K562 (cell line): ENCODE measurements at regions not wholly inside any gene's neighbourhood (a gene's known extent, or its start where the extent isn't known, plus 50 kb on each side); places are given as distances from the start of the nearest gene placed in this dataset.

Experiments
- ATF7 ChIP-seq: fragments of 450-650 bp; IDR thresholded peaks from 2 replicates; pipeline ENCODE4 v1.7.1; 2014; ENCODE audit warnings: mild to moderate bottlenecking, moderate library complexity
- CEBPG ChIP-seq, 3 experiments: fragments of 200-800 bp in 1 of 3; sonication (Bioruptor generic) in 1 of 3; sonication (generic) in 1 of 3; formaldehyde crosslinking in 1 of 3; IDR thresholded peaks in 2 of 3; conservative IDR thresholded peaks in 1 of 3; 2 replicates each; pipeline versions ENCODE4 v1.6.1 to v1.8.0; 2016 to 2022; ENCODE audit warnings: missing compliant biosample characterization in 2 of 3, missing genetic modification characterization in 2 of 3, mild to moderate bottlenecking in 1 of 3, missing genetic modification reagents in 1 of 3
- FOXK2 ChIP-seq, 2 experiments: fragments of 450-650 bp; IDR thresholded peaks in 1 of 2; conservative IDR thresholded peaks in 1 of 2; 2 replicates each; pipeline ENCODE4 v1.6.1; 2016; ENCODE audit warnings: low read depth in 2 of 2, mild to moderate bottlenecking in 1 of 2
- MGA ChIP-seq: fragments of 450-650 bp; IDR thresholded peaks from 2 replicates; pipeline ENCODE4 v1.6.1; 2016; ENCODE audit warnings: mild to moderate bottlenecking, moderate library complexity
- POLR2A ChIP-seq: fragments of 450-650 bp; conservative IDR thresholded peaks from 2 replicates; pipeline ENCODE4 v1.6.1; 2016
- RERE ChIP-seq: sonication (generic); formaldehyde crosslinking; IDR thresholded peaks from 2 replicates; pipeline ENCODE4 v1.8.0; 2023; ENCODE audit warnings: missing genetic modification reagents, mild to moderate bottlenecking, borderline replicate concordance
- SMARCE1 ChIP-seq: fragments of 450-650 bp; IDR thresholded peaks from 2 replicates; pipeline ENCODE4 v1.7.1; 2016; ENCODE audit warnings: mild to moderate bottlenecking
- ZNF589 ChIP-seq: fragments of 200-800 bp; sonication (Bioruptor generic); IDR thresholded peaks from 2 replicates; pipeline ENCODE4 v1.6.1; 2016; ENCODE audit warnings: low read depth, missing genetic modification characterization, missing compliant biosample characterization
- ZNF830 ChIP-seq: fragments of 250-450 bp; sonication (Bioruptor Pico); IDR thresholded peaks from 2 replicates; pipeline ENCODE4 v1.5.0; 2021; ENCODE audit warnings: mild to moderate bottlenecking

- TF ChIP-seq FOXK2 (conservative IDR thresholded peaks at IDR 0.05 in 1 of 2, IDR thresholded peaks at IDR 0.05 in 1 of 2; ENCODE audit: low read depth in 2 of 2) (peak; percentile 80 to 88; a peak in 3 of 4 replicates), RERE (CRISPR knock-in tag) (no peak), POLR2A (peak; percentile 82), ZNF589 (CRISPR knock-in tag) (no peak), ATF7 (peak; percentile 52; the same call in 1 of the 2 replicates), SMARCE1 (0 out of 2 replicates have a peak, but pooled peaks have one; percentile 29), CEBPG (CRISPR knock-in tag; IDR thresholded peaks at IDR 0.05) (peak; percentile 81), CEBPG (tag; conservative IDR thresholded peaks at IDR 0.05 in 1 of 2, IDR thresholded peaks at IDR 0.05 in 1 of 2) (no peak), ZNF830 (CRISPR knock-in tag) (no peak), MGA (peak; percentile 59)
Measured at GRCh38 chr13:50081679-50082425, 66.6 kb downstream of the KCNRG start (continued).
